NCI-H345 treated with DMSO at 0.1 percent for 48 hours (cell line): ENCODE measurements at regions not wholly inside any gene's neighbourhood (a gene's known extent, or its start where the extent isn't known, plus 50 kb on each side); places are given as distances from the start of the nearest gene placed in this dataset.
"Not testable (repeated sequence)": the region's sequence is repeated elsewhere in the genome, so short reads cannot be mapped to it uniquely, and the experiment has no call there.

Experiments used
- DNase-seq: peaks from one replicate; lab custom pipeline; 2025; ENCODE audit not compliant: unreplicated experiment; lab: John Stamatoyannopoulos, UW

- no peak for DNase-seq
Observed at GRCh38 chr7:85376589-85376988, 189.7 kb upstream of the SEMA3D start.

DNA sequence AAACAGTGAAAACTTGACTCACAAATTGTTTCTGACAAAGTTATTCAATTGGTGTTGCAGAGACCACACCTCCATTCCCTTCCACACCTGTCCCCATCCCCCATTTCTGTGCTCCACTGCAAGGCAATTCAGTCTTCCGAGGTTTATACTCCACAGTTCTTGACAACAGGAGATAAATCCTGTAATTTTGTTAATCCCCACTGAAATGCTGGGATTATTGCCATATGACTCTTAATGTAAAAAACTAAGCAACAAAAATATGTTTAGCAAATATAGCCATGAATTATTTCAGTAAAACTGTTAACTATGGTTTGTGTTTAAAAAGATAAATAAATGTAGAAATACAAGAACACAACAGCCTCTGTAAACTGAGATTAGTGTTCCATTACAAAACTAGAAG lies 170.1 kb upstream of the SEMA3D start:
- no peak for DNase-seq

- no peak for DNase-seq
Observed at GRCh38 chr7:85343484-85343883, 156.6 kb upstream of the SEMA3D start.

- no peak for DNase-seq
Observed at GRCh38 chr7:85342781-85343180, 155.9 kb upstream of the SEMA3D start.

DNA sequence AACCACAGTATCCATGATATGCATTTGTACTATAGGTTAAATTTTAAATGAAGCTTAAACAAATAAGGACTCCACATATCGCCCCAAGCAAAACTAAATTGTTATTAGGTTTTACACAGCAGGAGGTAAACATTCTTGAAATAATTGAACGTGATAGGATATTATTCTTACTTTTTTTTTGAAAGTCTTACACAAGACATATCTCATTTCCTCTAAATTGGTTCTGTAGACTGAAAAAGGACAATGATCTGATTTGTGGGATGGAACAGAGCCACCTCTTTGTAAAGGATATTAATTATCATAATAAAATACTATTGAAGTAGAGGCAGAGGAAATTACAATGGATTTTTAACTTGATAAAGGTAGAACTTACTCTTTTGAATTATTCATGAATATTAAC lies 155.1 kb upstream of the SEMA3D start:
- DNase-seq: no peak

GRCh38 chr7:85341121-85341520 lies 154.3 kb upstream of the SEMA3D start:
- DNase-seq: no peak

DNA sequence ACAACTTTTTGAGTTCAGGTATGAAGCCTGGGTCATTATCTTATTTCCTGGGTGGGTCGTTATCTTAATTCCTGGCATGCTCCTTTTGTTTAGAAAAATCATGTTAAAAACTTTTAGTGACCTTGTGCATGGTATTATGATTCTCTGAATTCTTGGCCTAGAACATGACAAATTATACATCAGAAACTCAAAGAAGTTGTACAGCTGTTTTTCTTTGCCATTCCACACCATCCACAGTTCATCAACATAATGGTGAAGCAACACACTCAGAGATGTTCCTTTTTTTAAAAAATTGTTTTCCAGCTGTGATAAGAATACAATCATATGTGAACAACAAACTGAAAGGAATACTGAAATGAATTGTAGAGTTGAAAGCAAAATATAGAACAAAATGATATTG lies 149.2 kb upstream of the SEMA3D start:
- DNase-seq: no peak

DNA sequence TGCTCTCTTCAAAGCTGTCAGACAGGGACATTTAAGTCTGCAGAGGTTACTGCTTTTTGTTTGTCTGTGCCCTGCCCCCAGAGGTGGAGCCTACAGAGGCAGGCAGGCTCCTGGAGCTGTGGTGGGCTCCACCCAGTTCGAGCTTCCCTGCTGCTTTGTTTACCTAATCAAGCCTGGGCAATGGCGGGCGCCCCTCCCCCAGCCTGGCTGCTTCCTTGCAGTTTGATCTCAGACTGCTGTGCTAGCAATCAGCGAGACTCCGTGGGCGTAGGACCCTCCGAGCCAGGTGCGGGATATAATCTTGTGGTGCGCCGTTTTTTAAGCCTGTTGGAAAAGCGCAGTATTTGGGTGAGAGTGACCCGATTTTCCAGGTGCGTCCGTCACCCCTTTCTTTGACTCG lies 148.3 kb upstream of the SEMA3D start:
- not testable (repeated sequence) for DNase-seq

- DNase-seq: no peak
Observed at GRCh38 chr7:85328456-85328998, 141.7 kb upstream of the SEMA3D start.

GRCh38 chr7:85324145-85324799 lies 137.4 kb upstream of the SEMA3D start:
- no peak for DNase-seq

GRCh38 chr7:85322252-85322651 lies 135.4 kb upstream of the SEMA3D start:
- DNase-seq: no peak

- DNase-seq: no peak
Observed at GRCh38 chr7:85320699-85321476, 134.0 kb upstream of the SEMA3D start.

GRCh38 chr7:85316489-85316888 lies 129.6 kb upstream of the SEMA3D start:
- no peak for DNase-seq

DNA sequence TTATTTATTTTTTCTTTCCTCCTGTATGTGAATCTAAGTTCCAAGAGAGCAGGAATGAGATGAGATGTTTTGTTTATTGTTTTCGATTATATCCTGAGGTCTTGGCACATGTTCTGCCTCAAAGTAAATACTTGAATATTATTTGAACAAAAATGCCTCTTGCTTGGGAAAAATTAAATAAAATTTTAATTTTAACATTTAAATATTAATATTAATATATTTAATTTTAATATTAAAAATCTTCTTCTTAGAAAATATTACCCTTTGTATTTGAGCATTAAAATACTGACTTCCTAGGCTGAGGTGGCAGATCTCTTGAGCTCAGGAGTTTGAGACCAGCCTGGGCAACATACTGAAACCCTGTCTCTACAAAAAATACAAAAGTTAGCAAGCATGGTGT lies 123.4 kb upstream of the SEMA3D start:
- DNase-seq: no peak

- DNase-seq: no peak
Observed at GRCh38 chr7:85306115-85306514, 119.3 kb upstream of the SEMA3D start.

DNA sequence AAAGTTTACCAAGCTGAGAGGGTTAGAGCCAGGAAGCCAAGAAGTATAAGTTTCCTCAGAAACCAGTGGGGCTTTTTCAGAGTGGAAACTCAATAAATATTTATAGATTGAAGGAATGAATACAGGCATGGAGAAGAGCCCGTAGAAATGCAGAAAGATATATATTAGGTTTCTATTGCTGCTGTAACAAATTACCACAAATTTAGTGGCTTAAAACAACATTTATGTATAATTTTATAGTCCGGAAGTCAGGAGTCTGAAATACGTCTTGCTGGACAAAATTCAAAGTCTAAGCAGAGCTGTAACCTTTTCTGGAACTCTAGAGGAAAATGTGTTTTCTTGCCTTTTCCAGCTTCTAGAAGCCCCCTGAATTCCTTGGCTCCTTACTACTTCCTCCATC lies 107.3 kb upstream of the SEMA3D start:
- DNase-seq: no peak

DNA sequence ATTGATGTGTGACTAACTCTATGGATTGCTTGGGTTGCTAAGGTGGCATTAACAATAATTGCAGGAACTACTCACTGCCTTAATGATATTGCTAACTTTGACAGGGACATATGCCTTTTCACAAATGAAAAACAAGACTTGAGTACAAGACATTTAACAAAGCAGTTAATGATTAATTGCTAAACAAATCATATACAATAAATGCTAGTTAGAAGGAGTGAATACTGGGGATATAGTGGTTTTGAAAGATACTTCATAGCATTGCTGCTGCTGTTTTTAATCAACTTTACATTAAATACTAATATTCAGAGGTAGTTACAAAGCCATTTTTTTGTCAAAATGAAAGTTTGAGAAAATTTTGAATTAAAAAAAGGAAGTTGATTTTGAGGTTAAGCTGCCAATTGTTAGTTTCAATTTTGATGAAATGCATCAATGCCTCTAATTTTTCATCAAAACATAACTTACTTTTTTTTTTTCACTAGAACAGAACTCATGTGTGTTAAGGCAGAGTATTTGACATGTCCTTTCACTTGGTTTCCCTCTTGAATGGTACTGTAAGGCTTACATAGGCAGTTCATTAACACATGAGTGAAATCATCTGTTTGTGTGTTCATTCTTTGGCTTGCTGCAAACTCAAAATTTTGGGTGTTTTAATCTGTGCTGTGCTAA lies 106.2 kb upstream of the SEMA3D start:
- DNase-seq: no peak

DNA sequence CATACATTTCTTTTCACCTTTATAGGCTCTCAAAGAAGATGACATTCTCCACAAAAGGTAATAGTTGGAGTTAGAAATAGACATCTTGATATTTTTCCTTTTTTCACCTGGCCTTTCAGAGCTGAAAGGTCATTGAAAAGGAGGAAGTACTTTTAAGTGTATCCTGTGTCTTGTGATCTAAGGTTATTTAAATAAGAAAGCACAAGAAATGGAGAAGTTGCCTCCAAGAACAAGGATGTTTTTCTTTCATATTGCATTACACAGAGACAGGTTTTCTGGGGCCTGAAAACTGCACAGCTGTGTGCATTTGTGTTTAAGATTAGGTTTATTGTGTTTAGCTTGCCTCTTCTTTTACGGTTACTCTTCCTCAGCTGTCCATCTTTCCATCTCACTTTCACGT lies 103.4 kb upstream of the SEMA3D start:
- DNase-seq: no peak

DNA sequence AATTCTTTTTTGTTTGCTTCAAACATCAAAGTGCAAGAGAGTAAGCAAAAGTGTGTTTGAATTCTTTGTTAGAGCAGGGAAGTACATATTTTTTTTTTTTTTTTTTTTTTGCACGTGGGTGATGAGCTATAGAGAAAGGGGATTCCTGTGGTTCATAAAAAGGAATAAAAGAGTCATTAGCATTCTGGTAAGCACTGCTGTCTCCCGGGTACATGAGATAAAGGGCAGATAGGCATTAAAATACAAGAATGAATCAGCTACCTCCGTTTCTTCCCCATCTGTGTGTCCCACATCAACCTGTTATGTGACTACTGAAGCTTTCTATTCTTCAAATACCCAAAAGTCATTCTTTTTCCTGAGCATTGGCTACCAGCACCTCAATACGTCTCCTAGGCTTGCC lies 102.4 kb upstream of the SEMA3D start:
- no peak for DNase-seq

- DNase-seq: no peak
Observed at GRCh38 chr7:85287106-85287825, 100.4 kb upstream of the SEMA3D start.

DNA sequence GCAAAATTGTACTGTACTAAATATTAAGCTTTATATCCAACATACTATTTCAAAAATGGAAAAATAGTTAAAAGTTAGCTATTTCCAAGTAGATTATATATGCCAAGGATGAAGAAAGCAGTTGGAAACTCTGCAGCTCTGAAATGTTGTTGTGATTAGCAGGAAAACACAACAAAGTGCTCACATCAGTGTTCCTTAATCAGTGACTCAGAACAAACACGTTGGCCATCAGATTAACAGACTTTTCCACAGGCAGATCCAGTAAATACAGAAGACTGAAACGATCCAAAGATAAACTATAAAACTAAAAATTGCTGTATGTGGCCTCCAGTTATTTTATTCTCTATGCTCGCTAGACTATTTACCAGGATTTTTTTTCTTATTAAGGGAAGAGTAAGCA lies 99.6 kb upstream of the SEMA3D start:
- no peak for DNase-seq
